AG10803 (cell line): ENCODE measurements at regions not wholly inside any gene's neighbourhood (a gene's known extent, or its start where the extent isn't known, plus 50 kb on each side); places are given as distances from the start of the nearest gene placed in this dataset.

Experiments
- DNase-seq: peaks from one replicate; pipeline ENCODE4 v3.0.0; 2010; ENCODE audit warnings: low read depth
- H3K4me3 ChIP-seq: 2 replicates; pipeline ENCODE4 v1.5.1; 2011; ENCODE audit warnings: mild to moderate bottlenecking, low read length, control low read depth
- TF ChIP-seq, protein P1 (sequence below): conservative IDR thresholded peaks from 2 replicates; pipeline ENCODE4 v1.5.1; 2011; ENCODE audit warnings: mild to moderate bottlenecking, low read length, control low read depth, inconsistent platforms

DNA sequence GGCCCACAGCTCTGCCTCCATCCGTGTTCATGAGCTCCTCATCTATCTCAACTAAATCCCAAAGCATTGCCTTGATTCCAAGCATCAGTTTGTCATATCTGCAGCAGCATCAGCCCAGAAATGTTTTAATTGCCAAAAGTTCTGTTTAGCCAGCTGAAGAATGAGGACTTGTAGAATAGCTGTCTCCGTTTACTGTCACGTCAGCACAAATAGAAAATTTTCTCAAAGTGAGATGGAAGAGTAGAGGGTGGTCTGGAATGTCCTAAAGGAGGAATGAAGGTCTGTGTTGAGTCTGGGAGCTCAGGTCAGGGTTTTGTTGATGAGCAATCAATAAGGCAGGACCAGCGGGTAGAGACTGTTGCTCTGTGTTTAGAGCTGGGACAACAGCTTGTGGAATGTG, 134.9 kb upstream of the ISX start:
- DNase-seq, result no peak
- TF ChIP-seq, protein P1, sequence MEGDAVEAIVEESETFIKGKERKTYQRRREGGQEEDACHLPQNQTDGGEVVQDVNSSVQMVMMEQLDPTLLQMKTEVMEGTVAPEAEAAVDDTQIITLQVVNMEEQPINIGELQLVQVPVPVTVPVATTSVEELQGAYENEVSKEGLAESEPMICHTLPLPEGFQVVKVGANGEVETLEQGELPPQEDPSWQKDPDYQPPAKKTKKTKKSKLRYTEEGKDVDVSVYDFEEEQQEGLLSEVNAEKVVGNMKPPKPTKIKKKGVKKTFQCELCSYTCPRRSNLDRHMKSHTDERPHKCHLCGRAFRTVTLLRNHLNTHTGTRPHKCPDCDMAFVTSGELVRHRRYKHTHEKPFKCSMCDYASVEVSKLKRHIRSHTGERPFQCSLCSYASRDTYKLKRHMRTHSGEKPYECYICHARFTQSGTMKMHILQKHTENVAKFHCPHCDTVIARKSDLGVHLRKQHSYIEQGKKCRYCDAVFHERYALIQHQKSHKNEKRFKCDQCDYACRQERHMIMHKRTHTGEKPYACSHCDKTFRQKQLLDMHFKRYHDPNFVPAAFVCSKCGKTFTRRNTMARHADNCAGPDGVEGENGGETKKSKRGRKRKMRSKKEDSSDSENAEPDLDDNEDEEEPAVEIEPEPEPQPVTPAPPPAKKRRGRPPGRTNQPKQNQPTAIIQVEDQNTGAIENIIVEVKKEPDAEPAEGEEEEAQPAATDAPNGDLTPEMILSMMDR, result no peak
- no peak overlapping the region for H3K4me3 ChIP-seq

DNA sequence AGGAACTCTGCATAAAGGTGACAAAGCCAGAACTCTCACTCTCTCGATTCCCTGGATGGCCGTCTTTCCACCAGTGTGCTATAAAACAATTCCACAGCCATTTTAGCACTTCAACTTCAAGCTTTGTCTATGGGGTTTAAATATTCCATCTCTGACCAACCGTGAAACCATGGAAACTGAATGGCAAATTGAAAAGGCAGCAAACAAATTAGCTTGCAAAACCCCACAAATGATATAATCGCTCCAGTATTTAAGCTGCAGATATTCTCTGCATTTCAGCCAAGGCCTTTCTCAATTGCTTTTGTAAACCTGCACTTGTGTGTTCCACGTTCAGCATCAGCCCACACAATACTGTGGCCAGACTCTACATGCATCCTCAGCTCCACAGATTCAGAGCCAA, 131.7 kb upstream of the ISX start:
- H3K4me3 ChIP-seq, result no peak overlapping the region
- DNase-seq, result peak; percentile 5
- TF ChIP-seq, protein P1, result no peak

DNA sequence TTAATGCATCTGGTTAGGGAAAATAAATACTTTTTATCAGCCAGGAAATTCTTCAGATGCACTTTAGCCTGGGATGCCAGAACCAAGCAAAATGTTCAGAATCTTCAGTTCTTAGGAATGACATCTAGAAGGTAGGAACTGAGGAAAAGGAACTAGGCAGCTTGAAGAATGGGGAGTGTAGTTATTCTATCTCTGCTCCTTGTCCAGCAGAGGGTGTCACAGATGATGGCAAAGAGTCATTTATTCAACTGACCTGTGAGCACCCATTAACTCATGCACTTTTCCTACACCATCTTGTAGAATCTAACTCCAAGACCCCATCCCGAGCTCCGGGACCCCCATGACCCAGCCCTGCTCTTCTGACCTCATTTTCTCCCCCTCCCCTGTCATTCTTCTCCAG, 122.1 kb upstream of the ISX start:
- TF ChIP-seq, protein P1, result no peak
- no peak overlapping the region for H3K4me3 ChIP-seq
- no peak for DNase-seq

DNA sequence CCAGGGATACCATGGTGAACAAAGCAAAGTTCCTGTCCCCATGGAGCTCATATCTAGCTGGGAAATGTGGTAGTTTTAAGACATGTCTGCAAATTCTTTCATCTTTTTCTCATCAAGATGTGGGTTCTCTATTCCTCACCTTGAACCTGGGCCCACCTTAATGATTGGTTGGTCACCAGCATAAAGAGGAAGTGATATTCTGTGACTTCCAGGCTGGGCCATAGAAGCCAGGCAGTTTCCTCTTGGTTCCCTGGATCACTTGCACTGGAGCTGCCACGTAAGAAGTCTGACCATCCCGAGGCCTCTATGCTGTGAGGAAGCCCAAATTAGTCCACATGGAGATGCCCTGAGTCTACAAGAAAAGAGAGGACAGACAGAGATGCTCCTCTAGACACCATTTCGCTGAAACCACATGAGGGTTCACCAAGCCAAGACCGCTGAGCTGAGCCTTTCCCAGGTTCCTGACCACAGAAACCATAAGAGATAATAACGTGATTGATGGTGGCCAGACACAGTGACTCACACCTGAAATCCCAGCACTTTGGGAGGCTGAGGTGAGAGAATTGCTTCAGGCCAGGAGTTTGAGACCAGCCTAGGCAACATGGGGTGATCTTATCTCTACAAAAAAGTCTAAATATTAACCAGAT, 119.5 kb upstream of the ISX start:
- DNase-seq, result peak; percentile 8
- no peak overlapping the region for H3K4me3 ChIP-seq
- TF ChIP-seq, protein P1, result no peak

DNA sequence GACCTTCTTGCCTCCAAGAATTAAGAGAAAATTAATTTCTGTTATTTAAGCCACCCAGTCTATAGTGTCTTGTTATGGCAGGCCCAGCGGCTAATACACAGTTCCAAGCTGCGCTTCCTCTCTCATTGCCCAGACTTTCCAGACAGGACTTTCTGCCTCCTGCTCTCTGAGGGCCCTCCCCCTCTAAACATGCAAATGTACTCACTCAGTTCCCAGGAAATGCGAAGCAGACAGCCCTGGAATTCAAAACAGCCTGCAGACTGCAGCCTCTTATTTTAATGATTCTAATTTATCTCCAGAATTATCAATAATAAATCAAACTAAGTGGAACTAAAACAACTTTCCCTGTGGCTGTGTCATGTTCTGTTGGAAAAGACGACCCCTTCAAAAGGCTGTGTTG, 115.5 kb upstream of the ISX start:
- DNase-seq, result peak; percentile 26
- TF ChIP-seq, protein P1, result no peak
- no peak overlapping the region for H3K4me3 ChIP-seq

DNA sequence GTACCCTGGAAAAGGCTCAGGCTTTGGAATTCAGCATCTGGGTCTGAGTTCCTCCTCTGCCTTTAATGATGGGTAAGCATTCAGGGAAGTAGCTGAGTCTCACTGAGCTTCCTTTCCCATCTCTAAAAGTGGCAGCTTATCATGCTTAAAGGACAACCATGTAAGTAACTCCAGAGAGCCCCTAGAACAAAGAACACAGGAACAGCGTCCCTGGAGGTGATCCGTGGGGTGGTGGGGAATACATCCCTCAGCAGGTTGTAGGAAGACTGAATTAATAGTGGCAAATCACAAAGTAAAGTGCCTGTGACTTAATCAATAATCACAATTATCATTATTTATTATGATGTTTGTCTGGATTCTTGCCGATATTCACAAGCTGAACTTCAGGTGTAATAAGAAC, 114.7 kb upstream of the ISX start:
- no peak for DNase-seq
- TF ChIP-seq, protein P1, result no peak
- no peak overlapping the region for H3K4me3 ChIP-seq

DNA sequence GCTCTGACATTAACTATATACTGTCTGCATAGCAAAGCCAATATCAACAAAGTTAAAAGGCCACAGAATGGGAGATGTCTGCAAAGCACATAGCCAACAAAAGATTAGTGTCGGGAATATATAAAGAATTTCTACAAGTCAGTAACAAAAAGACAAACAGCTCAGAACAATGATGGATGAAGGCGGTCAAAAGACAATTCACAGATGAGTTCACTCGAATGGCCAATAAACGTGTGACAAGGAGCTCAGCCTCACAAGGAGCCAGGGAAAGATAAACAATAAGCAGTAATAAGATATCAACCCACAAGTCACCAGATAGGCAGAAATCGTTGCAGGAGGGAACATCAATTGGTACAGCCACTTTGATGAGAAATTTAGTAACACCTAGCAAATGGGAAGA, 106.0 kb upstream of the ISX start:
- TF ChIP-seq, protein P1, result no peak
- no peak overlapping the region for H3K4me3 ChIP-seq
- no peak for DNase-seq
